Liver (tissue), 8 donors: ENCODE measurements at regions not wholly inside any gene's neighbourhood (a gene's known extent, or its start where the extent isn't known, plus 50 kb on each side); places are given as distances from the start of the nearest gene placed in this dataset.

ENCODE experiments used
- DNase-seq: peaks from one replicate; pipeline ENCODE4 v3.0.0-alpha.2; 2017; ENCODE audit warnings: low spot score
- H3K27ac ChIP-seq, 2 donors: one replicate each; pipeline ENCODE4 v1.7.0; 2013; ENCODE audit warnings: inconsistent platforms in 2 of 2, low read length in 2 of 2, control low read depth in 1 of 2, low read depth in 1 of 2, mild to moderate bottlenecking in 1 of 2
- H3K27me3 ChIP-seq, 4 donors: one replicate each; pipeline versions ENCODE4 v1.6.1 to v1.7.0; 2013; ENCODE audit warnings: low read length in 3 of 4, inconsistent platforms in 1 of 4, mild to moderate bottlenecking in 1 of 4, moderate library complexity in 1 of 4; ENCODE audit not compliant: control insufficient read depth in 4 of 4, insufficient read depth in 4 of 4
- H3K36me3 ChIP-seq, 4 donors: one replicate each; pipeline versions ENCODE4 v1.6.1 to v1.7.0; 2013; ENCODE audit warnings: low read length in 3 of 4, mild to moderate bottlenecking in 3 of 4, low read depth in 1 of 4, moderate library complexity in 1 of 4; ENCODE audit not compliant: control insufficient read depth in 4 of 4, insufficient read depth in 3 of 4
- H3K4me1 ChIP-seq, 4 donors: one replicate each; pipeline versions ENCODE4 v1.6.1 to v1.7.0; 2013; ENCODE audit warnings: low read length in 3 of 4, mild to moderate bottlenecking in 3 of 4, moderate library complexity in 1 of 4; ENCODE audit not compliant: control insufficient read depth in 4 of 4, insufficient read depth in 4 of 4
- H3K4me3 ChIP-seq, 3 donors: one replicate each; pipeline versions ENCODE4 v1.6.1 to v1.7.0; 2013; ENCODE audit warnings: low read length in 3 of 3, control low read depth in 1 of 3, low read depth in 1 of 3, mild to moderate bottlenecking in 1 of 3
- H3K9ac ChIP-seq, 2 donors: one replicate each; pipeline ENCODE4 v1.7.0; 2013; ENCODE audit warnings: low read length in 2 of 2, mild to moderate bottlenecking in 2 of 2, moderate library complexity in 2 of 2, control low read depth in 1 of 2, low read depth in 1 of 2
- H3K9me3 ChIP-seq, 4 donors: one replicate each; pipeline versions ENCODE4 v1.6.1 to v1.7.0; 2013; ENCODE audit warnings: low read length in 3 of 4; ENCODE audit not compliant: control insufficient read depth in 4 of 4
- EGR1 ChIP-seq, 2 donors: IDR thresholded peaks; 2 replicates each; pipeline ENCODE4 v1.6.1; 2016 to 2018; ENCODE audit warnings: antibody characterized with exemption in 2 of 2, low read depth in 2 of 2
- FOXA1 ChIP-seq: IDR thresholded peaks from 2 replicates; pipeline ENCODE4 v1.6.1; 2016; ENCODE audit warnings: antibody characterized with exemption
- FOXA2 ChIP-seq: IDR thresholded peaks from 2 replicates; pipeline ENCODE4 v1.6.1; 2016; ENCODE audit warnings: antibody characterized with exemption
- GABPA ChIP-seq, 2 donors: IDR thresholded peaks in 1 of 2; conservative IDR thresholded peaks in 1 of 2; 2 replicates each; pipeline ENCODE4 v1.6.1; 2016; ENCODE audit warnings: antibody characterized with exemption in 2 of 2, mild to moderate bottlenecking in 1 of 2, moderate library complexity in 1 of 2
- HNF4A ChIP-seq, 2 donors: conservative IDR thresholded peaks; 2 replicates each; pipeline ENCODE4 v1.6.1; 2016; ENCODE audit warnings: antibody characterized with exemption in 2 of 2, mild to moderate bottlenecking in 2 of 2
- HNF4G ChIP-seq: IDR thresholded peaks from 2 replicates; pipeline ENCODE4 v1.6.1; 2016; ENCODE audit warnings: antibody characterized with exemption
- JUND ChIP-seq, 2 donors: IDR thresholded peaks; 2 replicates each; pipeline ENCODE4 v1.6.1; 2016; ENCODE audit warnings: antibody characterized with exemption in 2 of 2
- MAX ChIP-seq: IDR thresholded peaks from 2 replicates; pipeline ENCODE4 v1.6.1; 2016; ENCODE audit warnings: antibody characterized with exemption
- NR2F2 ChIP-seq: IDR thresholded peaks from 2 replicates; pipeline ENCODE4 v1.6.1; 2016; ENCODE audit warnings: antibody characterized with exemption
- RAD21 ChIP-seq, 2 donors: IDR thresholded peaks; 2 replicates each; pipeline ENCODE4 v1.6.1; 2016; ENCODE audit warnings: antibody characterized with exemption in 2 of 2, mild to moderate bottlenecking in 2 of 2
- RXRA ChIP-seq, 2 donors: IDR thresholded peaks; 2 replicates each; pipeline ENCODE4 v1.6.1; 2017 to 2018; ENCODE audit warnings: antibody characterized with exemption in 2 of 2, mild to moderate bottlenecking in 1 of 2
- SP1 ChIP-seq: IDR thresholded peaks from 2 replicates; pipeline ENCODE4 v1.6.1; 2018; ENCODE audit warnings: antibody characterized with exemption, mild to moderate bottlenecking
- TAF1 ChIP-seq: conservative IDR thresholded peaks from 2 replicates; pipeline ENCODE4 v1.6.1; 2016; ENCODE audit warnings: antibody characterized with exemption, mild to moderate bottlenecking
- YY1 ChIP-seq: IDR thresholded peaks from 2 replicates; pipeline ENCODE4 v1.6.1; 2016; ENCODE audit warnings: antibody characterized with exemption, mild to moderate bottlenecking
- ZBTB33 ChIP-seq: IDR thresholded peaks from 2 replicates; pipeline ENCODE4 v1.6.1; 2016; ENCODE audit warnings: antibody characterized with exemption
- WGBS: extraction: QIAGEN DNeasy Blood & Tissue Kit; methylation state at CpG from one replicate; pipeline ENCODE4 v1.1.7; 2013; 5-methylcytosine and 5-hydroxymethylcytosine counted together
- TF ChIP-seq, protein P1 (sequence below): fragments of 150-350 bp; IDR thresholded peaks from 2 replicates; pipeline ENCODE4 v1.5.1; 2017; ENCODE audit warnings: improper control_type of control experiment, low read depth, low read length; ENCODE audit not compliant: missing input control
- TF ChIP-seq, protein P2 (sequence below): IDR thresholded peaks from 2 replicates; pipeline ENCODE4 v1.6.1; 2016; ENCODE audit warnings: antibody characterized with exemption
- TF ChIP-seq, protein P3 (sequence below): IDR thresholded peaks from 2 replicates; pipeline ENCODE4 v1.6.1; 2016; ENCODE audit warnings: antibody characterized with exemption, mild to moderate bottlenecking
- donor health status: healthy.
- donor health status: healthy.
- donor health status: healthy.
- donor health status: healthy.
- donor health status: healthy.

DNA sequence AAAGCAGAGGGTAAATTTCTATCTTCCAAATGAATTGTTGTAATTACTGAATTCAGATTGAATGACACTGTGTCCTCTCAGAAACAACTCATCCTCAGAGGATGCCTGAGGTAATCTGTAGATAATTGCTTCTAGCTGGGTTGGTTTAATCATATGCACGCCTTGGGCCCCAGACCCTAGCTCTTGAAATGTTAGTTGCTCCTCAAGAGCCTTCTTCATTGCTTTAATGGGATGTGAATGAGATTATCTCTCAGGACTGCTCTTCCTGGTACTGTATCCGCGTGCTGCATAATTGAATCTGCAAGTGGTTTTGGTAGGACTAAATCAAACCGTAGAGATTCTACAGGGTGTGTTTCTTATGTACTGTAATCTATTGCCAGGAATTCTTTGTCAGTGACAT is 569.3 kb upstream of the NEGR1 start:
- no peak for TF ChIP-seq YY1
- TF ChIP-seq, protein P1, sequence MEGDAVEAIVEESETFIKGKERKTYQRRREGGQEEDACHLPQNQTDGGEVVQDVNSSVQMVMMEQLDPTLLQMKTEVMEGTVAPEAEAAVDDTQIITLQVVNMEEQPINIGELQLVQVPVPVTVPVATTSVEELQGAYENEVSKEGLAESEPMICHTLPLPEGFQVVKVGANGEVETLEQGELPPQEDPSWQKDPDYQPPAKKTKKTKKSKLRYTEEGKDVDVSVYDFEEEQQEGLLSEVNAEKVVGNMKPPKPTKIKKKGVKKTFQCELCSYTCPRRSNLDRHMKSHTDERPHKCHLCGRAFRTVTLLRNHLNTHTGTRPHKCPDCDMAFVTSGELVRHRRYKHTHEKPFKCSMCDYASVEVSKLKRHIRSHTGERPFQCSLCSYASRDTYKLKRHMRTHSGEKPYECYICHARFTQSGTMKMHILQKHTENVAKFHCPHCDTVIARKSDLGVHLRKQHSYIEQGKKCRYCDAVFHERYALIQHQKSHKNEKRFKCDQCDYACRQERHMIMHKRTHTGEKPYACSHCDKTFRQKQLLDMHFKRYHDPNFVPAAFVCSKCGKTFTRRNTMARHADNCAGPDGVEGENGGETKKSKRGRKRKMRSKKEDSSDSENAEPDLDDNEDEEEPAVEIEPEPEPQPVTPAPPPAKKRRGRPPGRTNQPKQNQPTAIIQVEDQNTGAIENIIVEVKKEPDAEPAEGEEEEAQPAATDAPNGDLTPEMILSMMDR: no peak
- TF ChIP-seq FOXA1: no peak
- TF ChIP-seq, protein P2, sequence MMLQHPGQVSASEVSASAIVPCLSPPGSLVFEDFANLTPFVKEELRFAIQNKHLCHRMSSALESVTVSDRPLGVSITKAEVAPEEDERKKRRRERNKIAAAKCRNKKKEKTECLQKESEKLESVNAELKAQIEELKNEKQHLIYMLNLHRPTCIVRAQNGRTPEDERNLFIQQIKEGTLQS: no peak
- TF ChIP-seq HNF4A (conservative IDR thresholded peaks at IDR 0.05): no peak
- TF ChIP-seq TAF1: no peak
- no peak for TF ChIP-seq MAX
- no peak for TF ChIP-seq HNF4G
- no peak for TF ChIP-seq FOXA2
- no peak for TF ChIP-seq JUND (IDR thresholded peaks at IDR 0.05)
- TF ChIP-seq RAD21 (IDR thresholded peaks at IDR 0.05): no peak
- TF ChIP-seq, protein P3, sequence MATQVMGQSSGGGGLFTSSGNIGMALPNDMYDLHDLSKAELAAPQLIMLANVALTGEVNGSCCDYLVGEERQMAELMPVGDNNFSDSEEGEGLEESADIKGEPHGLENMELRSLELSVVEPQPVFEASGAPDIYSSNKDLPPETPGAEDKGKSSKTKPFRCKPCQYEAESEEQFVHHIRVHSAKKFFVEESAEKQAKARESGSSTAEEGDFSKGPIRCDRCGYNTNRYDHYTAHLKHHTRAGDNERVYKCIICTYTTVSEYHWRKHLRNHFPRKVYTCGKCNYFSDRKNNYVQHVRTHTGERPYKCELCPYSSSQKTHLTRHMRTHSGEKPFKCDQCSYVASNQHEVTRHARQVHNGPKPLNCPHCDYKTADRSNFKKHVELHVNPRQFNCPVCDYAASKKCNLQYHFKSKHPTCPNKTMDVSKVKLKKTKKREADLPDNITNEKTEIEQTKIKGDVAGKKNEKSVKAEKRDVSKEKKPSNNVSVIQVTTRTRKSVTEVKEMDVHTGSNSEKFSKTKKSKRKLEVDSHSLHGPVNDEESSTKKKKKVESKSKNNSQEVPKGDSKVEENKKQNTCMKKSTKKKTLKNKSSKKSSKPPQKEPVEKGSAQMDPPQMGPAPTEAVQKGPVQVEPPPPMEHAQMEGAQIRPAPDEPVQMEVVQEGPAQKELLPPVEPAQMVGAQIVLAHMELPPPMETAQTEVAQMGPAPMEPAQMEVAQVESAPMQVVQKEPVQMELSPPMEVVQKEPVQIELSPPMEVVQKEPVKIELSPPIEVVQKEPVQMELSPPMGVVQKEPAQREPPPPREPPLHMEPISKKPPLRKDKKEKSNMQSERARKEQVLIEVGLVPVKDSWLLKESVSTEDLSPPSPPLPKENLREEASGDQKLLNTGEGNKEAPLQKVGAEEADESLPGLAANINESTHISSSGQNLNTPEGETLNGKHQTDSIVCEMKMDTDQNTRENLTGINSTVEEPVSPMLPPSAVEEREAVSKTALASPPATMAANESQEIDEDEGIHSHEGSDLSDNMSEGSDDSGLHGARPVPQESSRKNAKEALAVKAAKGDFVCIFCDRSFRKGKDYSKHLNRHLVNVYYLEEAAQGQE: no peak
- no peak for TF ChIP-seq EGR1 (IDR thresholded peaks at IDR 0.05; ENCODE audit: low read depth in 2 of 2)
- TF ChIP-seq SP1: no peak
- TF ChIP-seq GABPA (IDR thresholded peaks at IDR 0.05 in 1 of 2, conservative IDR thresholded peaks at IDR 0.05 in 1 of 2): no peak
- TF ChIP-seq RXRA (IDR thresholded peaks at IDR 0.05): no peak
- no peak for TF ChIP-seq NR2F2
- TF ChIP-seq ZBTB33: no peak
- Histone ChIP-seq H3K27ac (no peak overlapping the region), H3K36me3 (no peaks in the 10 kb centered on the region), H3K27me3 (no peaks in the 10 kb centered on the region), H3K9me3 (no peaks in the 10 kb centered on the region), H3K4me3 (no peak overlapping the region), H3K9ac (no peak overlapping the region), H3K4me1 (no peaks in the 10 kb centered on the region)
- DNase-seq: no peak
- WGBS: 57% methylated on average over 4 of the region's 4 CpGs
